ENCODE measurements at regions not wholly inside any gene's neighbourhood (a gene's known extent, or its start where the extent isn't known, plus 50 kb on each side); places are given as distances from the start of the nearest gene placed in this dataset.

GRCh38 chr4:138775890-138776289, 239.7 kb upstream of the NOCT start:
- TF ChIP-seq EZH2 (IDR thresholded peaks at IDR 0.05; ENCODE audit: low read length, unreplicated experiment) (no peak), CTCF (conservative IDR thresholded peaks at IDR 0.05; ENCODE audit: low read depth, low read length) (no peak), EZH2phosphoT487 (IDR thresholded peaks at IDR 0.05; ENCODE audit: borderline replicate concordance, low read length) (no peak)

Data from PC-3 (cell line).